ENCODE measurements at regions not wholly inside any gene's neighbourhood (a gene's known extent, or its start where the extent isn't known, plus 50 kb on each side); places are given as distances from the start of the nearest gene placed in this dataset.

DNA sequence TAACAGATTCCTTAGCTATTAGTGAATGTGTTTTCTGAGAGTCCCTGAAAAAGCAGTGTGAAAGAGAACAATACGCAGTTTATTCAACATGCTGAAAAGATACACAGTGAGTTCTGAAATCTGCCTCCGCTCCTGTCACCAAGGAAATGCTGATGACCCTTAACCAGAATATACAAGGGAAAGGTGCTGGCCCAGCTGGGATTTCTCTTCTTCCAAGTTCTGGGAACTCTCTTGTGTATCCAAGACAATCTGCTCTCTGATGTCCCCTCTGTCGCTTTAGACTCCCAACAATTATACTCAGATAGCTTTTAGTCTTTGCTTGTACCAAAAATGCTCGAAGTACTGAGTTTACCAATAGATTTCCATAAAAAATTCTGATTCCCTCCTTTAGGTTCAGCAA is 214.9 kb downstream of the TMEM167A start:
- TF ChIP-seq CTCF (IDR thresholded peaks at IDR 0.05) (no peak), POLR2A (IDR thresholded peaks at IDR 0.05) (no peak)

All from body of pancreas (tissue), 4 donors.